ENCODE measurements at regions not wholly inside any gene's neighbourhood (a gene's known extent, or its start where the extent isn't known, plus 50 kb on each side); places are given as distances from the start of the nearest gene placed in this dataset.

- DNase-seq (ENCODE audit: extremely low read depth, low read depth): no peak
These were observed 160.2 kb downstream of the PSMG1 start for GRCh38 chr21:39022863-39023693.

DNA sequence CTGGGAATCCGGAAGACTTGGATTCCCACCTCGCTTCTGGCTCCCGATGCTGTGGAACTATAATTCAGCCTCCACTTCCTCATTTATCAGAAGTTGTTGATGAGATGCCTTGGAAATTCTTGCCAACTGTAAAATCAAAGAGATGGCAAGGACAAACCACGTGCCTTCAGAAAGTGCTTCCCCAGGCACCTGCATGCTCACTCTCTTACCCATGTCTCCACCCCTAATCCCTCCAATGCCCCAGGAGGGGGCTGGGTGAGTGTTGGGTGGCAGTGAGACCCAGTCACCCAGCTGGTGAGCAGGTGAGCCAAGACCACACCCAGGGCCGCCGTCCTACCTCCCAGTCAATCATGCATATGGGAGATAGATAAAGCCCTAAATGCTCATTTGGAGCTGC is 160.8 kb downstream of the PSMG1 start:
- DNase-seq (ENCODE audit: extremely low read depth, low read depth): no peak

More at GRCh38 chr21:39022863-39023693, 160.2 kb downstream of the PSMG1 start:
- no peak for TF ChIP-seq CTCF (IDR thresholded peaks at IDR 0.05; ENCODE audit: low read depth, low read length)

GRCh38 chr21:39022035-39022434 is 161.2 kb downstream of the PSMG1 start:
- no peak for DNase-seq (ENCODE audit: extremely low read depth, low read depth)
- TF ChIP-seq CTCF (IDR thresholded peaks at IDR 0.05; ENCODE audit: low read depth, low read length): no peak

More for the DNA sequence above, 160.8 kb downstream of the PSMG1 start:
- TF ChIP-seq CTCF (IDR thresholded peaks at IDR 0.05; ENCODE audit: low read depth, low read length): no peak

GRCh38 chr21:39021478-39021832 is 161.8 kb downstream of the PSMG1 start:
- no peak for TF ChIP-seq CTCF (IDR thresholded peaks at IDR 0.05; ENCODE audit: low read depth, low read length)
- DNase-seq (ENCODE audit: extremely low read depth, low read depth): no peak

DNA sequence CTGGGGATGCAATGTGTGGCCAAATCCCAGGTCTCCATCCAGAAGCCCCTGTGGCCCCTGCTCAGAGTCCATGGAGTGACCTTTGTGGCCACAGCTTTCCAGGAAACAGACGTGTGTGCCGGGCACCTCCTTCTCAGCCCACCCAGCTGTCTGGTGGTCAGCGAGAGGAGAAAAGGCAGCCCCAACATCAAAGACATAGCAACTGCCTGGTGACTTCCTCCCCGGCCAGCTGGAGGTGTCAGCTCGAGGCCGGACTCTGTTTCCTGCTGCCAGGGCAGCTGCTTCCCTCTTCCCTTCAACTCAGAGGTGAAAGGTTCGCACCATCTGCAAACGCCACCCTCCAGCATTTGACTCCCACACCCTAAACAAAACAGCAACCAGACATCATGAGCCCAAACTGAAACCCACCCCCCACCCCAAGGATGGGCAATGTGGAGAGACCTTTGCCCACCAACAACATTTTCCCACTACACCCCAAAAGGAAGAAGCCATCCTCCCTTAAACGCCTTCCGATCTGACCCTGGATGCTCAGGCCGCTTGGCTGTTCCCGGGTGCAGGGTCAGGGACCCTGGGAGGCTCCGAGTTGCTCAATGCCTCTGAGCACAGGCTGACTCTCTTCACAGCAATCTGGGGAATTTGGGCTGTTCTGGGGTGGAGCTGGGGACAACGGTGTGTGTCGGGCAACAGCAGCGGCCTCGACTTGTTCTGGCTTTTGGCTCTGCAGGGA is 162.3 kb downstream of the PSMG1 start:
- no peak for DNase-seq (ENCODE audit: extremely low read depth, low read depth)
- no peak for TF ChIP-seq CTCF (IDR thresholded peaks at IDR 0.05; ENCODE audit: low read depth, low read length)

- TF ChIP-seq CTCF (IDR thresholded peaks at IDR 0.05; ENCODE audit: low read depth, low read length): no peak
These were observed 164.5 kb downstream of the PSMG1 start for GRCh38 chr21:39018730-39019129.

DNA sequence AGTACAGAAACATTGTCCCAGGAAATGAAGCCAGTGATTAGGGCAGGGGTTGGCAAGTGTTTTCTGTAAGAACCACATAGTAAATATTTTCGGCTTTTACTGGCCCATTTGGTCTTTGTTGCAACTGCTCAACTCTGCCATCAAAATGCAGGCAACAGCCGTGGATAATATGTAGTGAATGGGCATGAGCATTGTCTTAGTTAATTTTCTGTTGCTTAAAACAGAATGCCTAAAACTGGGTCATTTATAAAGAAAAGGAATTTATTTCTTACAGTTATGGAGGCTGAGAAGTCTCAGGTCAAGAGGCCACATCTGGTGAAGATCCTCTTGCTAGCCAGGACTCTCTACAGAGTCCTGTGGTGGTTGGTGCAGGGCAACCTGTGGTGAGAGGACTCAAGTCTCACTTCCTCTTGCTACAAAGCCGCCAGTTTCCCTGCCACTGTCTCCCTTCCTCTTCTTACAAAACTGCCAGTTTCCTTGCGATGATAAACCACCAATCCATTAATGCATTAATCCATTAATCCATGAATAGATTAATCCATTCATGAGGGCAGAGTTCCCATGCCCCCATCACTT is 166.4 kb downstream of the PSMG1 start:
- no peak for DNase-seq (ENCODE audit: extremely low read depth, low read depth)
- TF ChIP-seq CTCF (IDR thresholded peaks at IDR 0.05; ENCODE audit: low read depth, low read length): no peak

More at GRCh38 chr21:39018730-39019129, 164.5 kb downstream of the PSMG1 start:
- no peak for DNase-seq (ENCODE audit: extremely low read depth, low read depth)

Measured in AG09319 (cell line).